NOMO-1 treated with DMSO at 0.1 percent for 48 hours (cell line): ENCODE measurements at regions not wholly inside any gene's neighbourhood (a gene's known extent, or its start where the extent isn't known, plus 50 kb on each side); places are given as distances from the start of the nearest gene placed in this dataset.
"Not testable (repeated sequence)": the region's sequence is repeated elsewhere in the genome, so short reads cannot be mapped to it uniquely, and the experiment has no call there.

Experiments used
- DNase-seq: peaks from one replicate; lab custom pipeline; 2025; ENCODE audit not compliant: unreplicated experiment; lab: John Stamatoyannopoulos, UW

DNA sequence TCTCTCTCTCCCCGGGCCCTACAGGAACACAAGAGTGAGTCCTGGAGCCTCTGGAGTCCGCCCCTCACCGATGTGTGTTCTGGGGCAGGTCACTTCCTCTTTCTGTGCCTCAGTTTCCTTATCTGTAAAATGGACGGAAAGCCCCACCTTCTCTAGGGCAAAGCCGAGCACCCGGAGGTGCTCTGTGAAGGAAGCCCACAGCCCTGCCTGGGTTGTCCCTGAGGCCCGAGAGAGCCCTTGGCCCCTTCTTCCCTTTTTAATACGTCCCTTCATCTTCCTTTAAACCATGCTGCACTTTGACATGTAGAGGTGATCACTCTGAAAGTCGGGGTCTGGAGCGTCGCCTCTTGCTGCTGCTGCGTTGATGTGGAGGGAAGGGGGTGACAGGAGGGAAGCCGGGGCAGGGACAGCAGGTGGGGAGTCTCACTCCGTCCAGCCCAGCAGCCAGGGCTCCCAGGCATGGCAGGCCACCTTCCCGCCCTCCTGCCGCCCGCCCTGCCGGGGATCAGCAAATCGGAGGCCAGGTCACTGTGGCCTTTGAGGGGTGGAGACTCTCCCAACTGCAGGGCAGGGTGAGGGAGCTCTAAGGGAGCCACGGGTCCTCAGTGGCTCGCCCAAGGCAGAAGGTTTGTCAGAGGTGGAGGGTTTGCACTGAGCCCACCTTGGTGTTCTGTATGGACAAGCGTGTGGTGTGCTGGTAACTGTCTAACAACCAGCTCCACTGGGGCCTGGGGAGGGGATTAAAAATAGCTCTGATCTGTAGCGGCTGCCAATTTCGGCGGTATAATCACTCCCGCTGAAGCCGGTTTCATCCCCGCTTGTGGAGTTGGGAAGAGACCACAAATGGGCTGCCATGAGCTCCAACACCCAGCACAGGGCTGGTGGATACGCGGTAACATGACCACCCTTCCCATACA, 135.9 kb upstream of the ID2 start:
- peak; percentile 26 for DNase-seq

DNA sequence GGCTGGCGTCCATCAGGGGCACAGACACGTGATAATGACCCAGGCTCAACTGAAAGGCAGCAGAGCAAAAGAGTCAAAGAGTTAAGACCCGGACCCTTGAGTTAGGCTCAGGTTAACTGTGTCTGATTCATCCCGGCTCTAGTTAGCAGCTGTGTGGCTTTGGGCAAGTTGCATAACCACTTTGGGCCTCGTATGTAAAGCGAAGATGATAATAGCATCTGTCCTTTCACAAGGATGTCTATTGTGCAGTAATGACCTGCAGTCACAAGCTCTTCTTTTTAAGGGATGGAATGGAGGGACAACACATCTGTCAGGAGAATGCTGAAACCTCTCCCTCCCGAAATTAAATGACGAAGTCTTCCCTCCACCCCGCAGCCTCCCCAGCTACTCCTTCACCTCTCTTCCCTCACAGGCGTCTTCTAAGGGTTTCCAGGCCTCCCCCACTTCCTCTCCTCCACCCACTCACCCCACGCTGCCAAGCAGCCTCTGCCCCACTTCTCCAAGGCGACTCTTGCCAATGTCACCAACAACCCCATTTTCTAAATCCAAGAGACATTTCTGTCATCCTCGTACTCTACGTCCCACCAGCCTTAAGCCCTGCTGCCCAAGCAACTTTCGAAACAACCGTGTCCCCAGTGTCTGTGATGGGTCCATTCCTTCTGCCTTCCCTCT, 135.1 kb upstream of the ID2 start:
- peak; percentile 88 for DNase-seq

DNA sequence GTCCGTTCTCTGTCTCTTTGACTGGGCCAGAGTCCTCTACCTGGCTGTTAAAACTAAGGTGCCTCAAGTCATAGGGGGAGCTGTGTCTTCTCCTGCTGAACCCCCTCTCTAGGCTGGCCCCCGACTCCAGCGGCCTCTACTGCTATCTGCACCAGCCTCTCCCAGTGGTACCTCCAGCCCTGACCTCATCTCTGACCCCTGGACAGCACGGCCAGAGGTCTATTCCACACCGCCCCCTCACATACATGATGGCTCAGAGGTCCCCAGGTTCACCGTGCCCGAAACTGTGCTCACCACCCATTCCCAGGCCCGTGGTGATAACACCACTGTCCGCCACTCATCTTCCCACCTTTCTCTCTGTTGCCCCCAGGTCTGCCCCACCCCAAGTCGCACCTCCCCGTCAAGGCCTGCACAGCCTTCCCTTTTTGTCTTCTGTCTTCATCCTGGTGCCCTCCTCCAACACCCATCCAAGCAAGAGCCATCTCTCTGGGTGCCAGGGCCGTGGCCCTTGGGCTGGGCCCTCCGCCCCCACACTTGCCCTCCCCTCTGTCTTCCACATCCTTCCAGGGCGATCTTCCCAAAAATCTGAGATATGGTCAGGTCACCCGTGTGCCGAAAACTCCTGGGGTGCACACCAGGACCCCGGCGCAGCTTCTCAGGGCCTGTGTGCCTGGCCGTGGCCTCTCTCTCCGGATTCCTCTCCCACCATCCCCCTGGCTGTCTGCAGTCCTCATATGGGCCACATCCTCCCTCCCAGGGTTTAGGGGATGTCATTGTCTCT, 134.4 kb upstream of the ID2 start:
- no peak for DNase-seq

DNA sequence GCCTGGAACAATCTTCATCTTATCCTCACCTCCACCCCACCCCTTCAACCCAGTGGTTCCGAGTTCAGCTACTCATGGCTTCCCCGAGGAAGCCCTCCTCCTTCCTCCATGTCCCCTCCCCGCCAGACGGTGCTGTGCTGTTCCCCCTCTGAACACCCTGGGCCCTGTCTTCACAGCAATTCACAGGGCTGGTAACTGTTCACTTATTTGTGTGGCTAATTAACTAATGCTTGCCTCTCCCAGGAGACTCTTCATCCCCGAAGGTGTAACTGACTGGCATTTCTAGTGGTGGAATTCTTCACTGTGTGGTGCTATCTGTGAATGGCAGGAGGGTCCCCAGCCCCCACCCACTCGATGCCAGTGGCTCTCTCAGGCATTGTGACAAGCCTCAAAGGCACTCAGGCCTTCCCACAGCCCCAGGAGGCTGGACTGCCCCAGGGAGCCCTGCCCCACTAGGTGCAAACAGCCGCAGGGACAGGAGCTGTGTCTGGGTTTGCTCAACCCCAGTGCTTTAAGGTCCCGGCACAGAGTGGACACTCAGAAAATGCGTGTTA, 133.7 kb upstream of the ID2 start:
- DNase-seq: no peak

DNA sequence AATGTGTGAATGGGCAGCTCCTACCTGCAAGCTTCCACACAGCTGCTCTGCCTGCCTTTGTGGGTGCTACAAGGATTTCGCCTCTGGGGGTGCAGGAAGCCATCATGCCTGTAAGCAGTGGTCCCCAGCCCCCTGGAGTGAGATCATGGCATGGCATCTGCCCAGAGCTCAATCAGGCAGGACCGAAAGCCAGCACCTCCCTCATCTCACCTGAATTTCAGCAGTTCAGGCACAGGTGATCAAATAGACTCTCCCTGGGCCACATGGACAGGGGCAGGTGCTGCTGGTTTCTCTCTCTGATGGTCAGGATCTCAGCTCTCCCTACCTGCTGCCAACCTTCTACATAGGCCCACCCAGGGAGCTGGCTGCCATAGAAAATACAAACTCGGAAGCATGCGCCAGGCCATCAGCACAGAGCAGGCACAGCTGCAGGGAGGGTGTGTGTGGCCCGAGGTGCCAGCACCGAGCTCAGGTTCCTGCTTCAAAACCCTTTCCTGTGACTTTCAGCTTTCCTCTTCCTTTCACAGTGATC, 133.2 kb upstream of the ID2 start:
- no peak for DNase-seq

DNA sequence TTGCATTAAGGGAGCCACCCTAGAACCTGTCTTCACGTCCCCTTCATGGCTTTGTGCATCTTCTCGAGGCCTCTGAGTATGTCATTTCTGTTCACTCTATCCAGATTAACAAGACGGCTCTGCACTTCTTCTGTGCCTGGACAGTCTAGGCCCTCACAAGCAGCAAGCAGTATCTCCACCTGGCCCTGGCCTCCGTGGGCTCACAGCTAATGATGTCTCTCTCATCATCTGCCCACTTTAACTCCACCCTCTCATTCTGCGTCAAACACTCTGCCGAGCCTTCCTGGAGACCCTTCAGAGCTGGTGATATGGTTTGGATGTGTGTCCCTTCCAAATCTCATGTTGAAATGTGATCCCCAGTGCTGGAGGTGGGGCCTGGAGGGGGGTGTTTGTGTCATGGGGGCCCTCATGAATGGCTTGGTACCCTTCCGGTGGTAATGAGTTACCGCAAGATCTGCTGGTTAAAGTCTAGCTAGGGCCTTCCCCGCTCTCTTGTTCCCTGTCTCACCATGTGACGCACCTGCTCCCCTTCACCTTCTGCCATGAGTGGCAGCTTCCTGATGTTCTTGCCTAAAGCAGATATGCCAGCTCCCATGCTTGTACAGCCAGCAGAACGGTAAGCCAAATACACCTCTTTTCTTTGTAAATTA, 132.5 kb upstream of the ID2 start:
- no peak for DNase-seq

DNA sequence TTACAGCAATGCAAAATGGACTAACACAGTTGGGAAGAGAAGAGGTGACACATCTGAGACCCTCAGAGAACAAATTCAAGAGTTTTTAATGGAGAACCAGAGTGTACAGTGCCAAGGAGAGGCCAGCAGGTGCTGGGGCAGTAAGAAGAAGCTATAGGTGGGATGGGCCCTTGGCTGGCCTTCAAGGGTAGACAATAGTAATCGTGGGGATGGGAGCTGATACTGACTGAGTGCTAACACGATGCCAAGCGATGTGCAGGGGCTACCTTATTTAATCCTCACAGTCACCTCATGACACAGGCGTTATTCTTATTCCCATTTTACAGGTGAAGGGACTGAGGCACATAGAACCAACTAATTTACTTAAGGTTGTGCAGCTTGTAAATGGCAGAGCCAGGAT, 131.9 kb upstream of the ID2 start:
- DNase-seq: no peak

DNA sequence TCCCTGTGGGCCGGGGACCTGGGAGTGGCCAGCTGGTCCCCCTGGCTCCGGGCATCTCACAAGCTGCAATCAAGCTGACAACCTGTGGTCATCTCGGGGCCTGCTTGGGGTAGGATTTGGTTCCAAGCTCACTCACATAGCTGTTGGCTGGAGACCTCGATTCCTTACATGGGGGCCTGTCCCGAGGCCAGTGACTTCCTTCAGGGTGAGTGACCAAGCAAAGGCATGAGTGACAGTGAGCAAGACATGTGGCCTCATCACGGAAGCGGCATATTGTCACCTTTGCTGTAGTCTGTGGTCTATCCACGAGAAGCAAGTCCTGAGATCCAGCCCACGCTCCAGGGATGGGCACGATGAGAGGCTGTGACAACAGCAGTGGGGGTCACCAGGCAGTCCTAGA, 131.4 kb upstream of the ID2 start:
- no peak for DNase-seq

DNA sequence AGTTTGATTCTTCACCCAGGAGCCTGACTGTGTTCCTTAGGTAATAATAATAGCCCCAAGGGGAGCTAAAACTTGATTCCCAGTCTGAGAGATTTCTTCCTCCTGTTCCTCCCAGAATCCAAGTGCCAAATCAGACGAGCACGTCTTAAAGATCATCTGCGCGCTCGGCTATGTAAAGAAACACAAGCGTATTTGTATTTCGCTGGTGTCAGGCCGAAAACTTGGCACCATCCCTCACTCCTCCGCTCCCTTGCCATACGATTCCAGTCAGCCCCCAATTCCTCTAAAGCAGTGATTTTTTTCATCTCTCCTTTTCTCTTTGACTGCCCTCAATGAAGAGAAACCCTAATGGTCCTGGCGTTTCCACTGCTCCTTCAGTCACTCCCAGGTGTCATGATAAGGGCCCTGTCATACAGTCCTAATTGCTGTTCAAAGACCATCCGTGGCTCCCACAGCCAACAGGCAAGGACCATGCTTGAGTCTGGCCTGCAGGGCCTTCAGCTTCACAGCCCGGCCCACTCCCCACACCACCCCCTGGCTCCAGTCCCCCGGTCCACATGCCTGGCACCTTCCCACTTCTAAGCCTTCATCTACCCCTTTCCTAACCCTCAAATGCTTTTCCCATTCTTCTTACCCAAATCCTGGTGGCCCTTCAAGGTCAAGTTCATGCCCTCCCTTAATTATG, 130.8 kb upstream of the ID2 start:
- no peak for DNase-seq

DNA sequence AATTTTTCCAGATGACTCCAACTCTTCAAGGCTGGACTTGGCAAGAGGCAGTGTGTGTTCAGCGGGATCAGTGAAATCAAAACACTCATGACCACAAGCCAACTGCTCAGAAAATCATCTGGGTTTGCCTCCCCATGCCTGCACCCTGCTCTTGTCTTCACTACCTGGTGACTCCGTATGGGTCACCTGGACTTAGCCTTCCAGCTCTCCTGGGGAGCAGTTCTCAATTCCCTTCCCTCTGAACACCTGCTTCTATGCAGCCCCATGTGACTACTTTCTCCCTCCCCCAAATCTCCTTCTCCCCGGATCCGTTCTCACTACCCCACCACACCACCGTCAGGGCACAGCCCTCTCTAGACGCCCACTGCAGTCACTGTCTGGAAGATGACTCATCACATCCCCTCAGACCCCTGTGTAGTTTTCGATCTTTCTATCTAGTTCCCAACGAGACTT, 130.2 kb upstream of the ID2 start:
- DNase-seq: no peak

DNA sequence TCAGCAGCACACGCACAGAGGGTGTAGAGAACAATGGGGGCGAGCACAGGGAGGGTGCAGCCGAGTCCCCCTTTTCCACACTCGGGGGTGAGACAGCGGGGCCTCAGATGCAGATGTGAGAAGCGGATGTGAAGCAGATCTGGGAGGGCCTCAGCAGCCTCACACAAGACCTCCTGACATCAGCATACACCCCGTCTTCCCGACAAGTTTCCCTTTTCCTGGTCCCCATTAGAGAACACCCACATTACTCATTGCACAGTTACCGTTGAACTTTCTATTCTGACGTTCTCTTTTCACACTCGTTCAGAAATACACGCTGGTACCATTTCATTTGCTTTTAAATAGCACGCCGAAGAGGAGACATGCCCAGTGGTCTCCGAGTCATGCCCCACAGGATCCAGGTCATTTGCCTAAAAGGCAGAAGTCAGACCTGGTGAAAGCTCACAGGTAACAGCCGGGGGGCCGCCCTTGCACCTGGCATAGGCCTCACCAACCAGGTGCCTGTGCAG, 129.5 kb upstream of the ID2 start:
- DNase-seq: no peak

DNA sequence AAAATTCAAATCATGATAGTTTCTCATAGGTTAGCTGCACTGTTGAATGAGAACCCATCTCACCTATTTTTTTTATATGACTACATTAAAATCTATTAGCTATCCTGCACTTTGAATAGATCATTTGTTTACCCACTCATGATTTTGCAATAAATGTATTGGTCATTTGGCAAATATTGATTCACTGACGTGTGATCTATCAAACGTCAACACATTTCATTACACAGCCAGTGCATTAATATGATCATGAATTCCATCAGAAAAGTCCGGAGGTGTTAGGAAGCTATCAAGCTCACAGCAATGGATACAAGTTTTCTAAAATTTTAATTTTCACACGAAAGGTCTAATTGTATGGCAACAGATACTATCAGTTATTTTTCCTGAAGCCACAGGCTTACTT, 128.2 kb upstream of the ID2 start:
- DNase-seq: no peak

DNA sequence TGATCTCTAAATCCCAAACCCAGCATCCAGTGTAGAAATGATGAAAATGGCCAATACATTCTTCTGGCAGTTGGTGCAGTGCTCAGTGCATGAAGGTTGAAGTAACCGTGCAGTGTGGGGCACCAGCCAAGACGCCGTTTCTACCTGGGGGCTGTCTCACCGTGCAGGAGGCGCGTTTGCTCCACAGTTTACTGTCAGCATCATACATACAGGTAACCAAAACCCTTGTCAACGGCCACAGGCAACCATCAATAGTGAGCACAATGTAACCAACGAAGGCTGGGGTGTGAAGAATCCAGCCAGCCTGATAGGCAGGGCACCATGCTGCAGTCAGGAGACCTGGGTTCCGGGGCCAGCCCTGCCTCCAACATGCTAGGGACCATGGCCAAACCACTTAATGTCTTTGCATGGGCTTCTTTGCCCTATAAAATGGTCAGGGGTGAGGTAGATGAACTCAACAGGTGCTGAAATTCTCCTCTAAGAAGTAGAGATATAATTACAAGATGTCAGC, 127.5 kb upstream of the ID2 start:
- DNase-seq: no peak

DNA sequence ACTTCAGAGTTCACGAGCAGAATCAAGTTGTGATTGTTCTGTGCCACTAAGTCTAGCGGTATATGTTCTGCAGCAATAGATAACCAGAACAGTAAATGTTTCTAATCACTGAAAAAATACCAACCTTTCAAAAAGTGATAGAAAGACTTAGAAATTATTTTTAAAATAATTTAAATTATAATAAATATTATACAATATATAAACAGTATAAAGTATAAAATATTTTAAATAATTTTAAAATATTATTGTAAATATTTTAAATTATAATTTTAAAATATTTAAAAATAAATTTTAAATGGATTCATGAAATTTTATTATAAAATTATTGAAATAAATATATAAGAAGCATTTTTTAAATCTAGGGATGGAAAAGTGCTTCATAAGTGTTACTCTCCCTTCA, 126.3 kb upstream of the ID2 start:
- DNase-seq: no peak

DNA sequence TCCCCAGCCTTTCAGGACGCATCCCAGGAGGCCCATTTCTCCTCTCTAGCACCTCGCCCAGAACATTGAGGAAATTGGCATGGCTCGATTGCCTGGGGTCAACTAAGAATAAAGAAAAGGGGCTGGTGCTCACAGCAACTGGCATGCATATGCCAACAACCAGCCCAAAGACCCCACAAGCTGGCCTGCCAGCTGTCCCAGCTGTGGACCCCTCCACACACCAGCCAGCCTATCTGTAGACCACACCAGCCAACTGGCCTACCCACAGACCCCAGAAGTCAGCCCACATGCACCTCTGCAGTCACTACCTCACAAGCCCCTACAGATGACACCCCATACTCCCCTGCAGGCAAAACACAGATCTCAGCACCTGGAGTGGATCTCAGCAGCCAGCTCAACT, 123.8 kb upstream of the ID2 start:
- no peak for DNase-seq

DNA sequence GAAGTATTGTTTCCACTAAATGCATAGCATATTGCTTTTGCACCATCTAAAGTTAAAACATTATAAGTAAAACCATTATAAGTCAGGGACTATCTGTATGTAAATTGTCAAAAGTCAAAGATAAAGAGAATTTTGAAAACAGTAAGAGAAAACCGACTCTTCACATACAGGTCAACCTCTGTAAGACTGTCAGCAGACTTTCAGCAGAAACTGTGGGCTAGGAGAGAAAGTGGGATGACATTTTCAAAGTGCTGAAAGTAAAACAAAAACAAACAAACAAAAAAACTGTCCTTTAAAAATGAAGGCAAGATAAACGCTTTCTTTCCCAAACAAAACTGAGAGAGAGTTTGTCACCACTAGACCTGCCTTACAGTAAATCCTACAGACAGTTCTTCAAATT, 122.9 kb upstream of the ID2 start:
- no peak for DNase-seq

DNA sequence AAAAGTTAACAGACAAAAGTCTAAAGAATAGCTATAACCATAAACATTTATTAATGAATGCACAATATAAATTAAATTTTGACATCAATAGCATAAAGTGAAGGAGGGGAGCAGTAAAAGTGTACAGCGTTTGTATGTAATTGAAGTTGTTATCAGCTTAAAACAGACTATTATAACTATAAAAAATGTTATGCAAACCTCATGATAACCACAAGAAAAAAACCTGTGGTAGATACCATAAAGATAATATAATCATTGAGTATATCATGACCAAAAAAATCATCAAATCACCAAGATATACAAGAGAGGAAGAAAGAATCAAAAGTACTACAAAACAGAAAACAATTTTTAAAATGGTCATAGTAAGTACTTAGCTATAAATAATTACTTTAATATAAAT, 122.1 kb upstream of the ID2 start:
- DNase-seq: no peak

DNA sequence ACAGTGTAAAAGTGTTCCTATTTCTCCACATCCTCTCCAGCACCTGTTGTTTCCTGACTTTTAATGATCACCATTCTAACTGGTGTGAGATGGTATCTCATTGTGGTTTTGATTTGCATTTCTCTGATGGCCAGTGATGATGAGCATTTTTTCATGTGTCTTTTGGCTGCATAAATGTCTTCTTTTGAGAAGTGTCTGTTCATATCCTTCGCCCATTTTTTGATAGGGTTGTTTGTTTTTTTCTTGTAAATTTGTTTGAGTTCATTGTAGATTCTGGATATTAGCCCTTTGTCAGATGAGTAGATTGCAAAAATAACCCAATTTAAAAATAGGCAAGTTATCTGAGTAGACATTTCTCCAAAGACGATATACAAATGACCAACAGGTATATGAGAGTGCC, 120.2 kb upstream of the ID2 start:
- not testable (repeated sequence) for DNase-seq

DNA sequence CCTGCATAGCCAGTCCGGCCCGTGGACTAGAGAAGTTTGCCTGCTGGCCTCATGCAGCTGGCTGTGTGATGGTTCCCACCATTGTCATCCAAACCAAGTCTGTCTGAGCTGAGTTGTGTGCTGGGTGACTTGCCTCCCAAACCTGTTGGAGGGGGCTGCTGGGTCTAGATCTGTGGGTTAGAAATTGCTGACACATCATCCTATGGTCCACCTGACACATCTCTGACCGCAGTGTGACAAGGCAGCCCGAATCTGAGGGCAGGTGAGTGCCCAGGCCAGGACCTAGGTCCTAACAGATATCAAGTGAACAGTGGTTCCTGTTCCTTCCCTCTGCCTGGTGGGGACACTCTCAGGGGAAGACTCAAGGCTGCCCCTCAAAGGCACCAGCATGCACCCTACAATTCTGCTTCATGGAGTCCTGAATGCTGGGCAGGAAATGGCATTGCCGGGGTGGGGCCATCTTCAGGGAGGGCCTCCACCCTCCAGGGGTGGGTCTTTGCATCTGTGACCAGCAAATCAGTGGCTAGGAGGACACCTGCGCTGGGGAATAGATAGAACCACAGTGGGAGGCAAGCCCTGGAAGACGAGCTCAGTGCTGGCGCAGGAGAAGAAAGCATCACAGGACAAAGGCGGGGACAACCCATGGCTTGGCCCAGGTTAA, 117.9 kb upstream of the ID2 start:
- no peak for DNase-seq
